OCI-LY1 (cell line): ENCODE measurements at regions not wholly inside any gene's neighbourhood (a gene's known extent, or its start where the extent isn't known, plus 50 kb on each side); places are given as distances from the start of the nearest gene placed in this dataset.

Experiments
- H2AFZ ChIP-seq: fragments of 200-600 bp; sonication (generic), shearing (Covaris generic); 2 replicates; pipeline ENCODE4 v1.6.0; 2014; ENCODE audit warnings: antibody characterized with exemption, mild to moderate bottlenecking, low read length
- H3F3A ChIP-seq: fragments of 200-600 bp; sonication (generic), shearing (Covaris generic); 2 replicates; pipeline ENCODE4 v1.6.0; 2014; ENCODE audit warnings: mild to moderate bottlenecking, antibody characterized with exemption, low read length, moderate library complexity; ENCODE audit not compliant: insufficient read depth
- H3K27ac ChIP-seq: fragments of 200-600 bp; sonication (generic); 2 replicates; pipeline ENCODE4 v1.5.1; 2014; ENCODE audit warnings: low read length, mixed run types, mild to moderate bottlenecking, low read depth; ENCODE audit not compliant: poor library complexity, severe bottlenecking
- H3K27me3 ChIP-seq: fragments of 200-600 bp; sonication (generic); 2 replicates; pipeline ENCODE4 v1.6.0; 2014; ENCODE audit warnings: antibody characterized with exemption, mild to moderate bottlenecking, low read length, moderate library complexity; ENCODE audit not compliant: insufficient read depth
- H3K36me3 ChIP-seq: fragments of 200-600 bp; sonication (generic); 2 replicates; pipeline ENCODE4 v1.6.1; 2014; ENCODE audit warnings: mild to moderate bottlenecking, antibody characterized with exemption, low read length, moderate library complexity, mixed read lengths; ENCODE audit not compliant: insufficient read depth
- H3K4me1 ChIP-seq: fragments of 200-600 bp; sonication (generic); 2 replicates; pipeline ENCODE4 v1.5.1; 2014; ENCODE audit warnings: mild to moderate bottlenecking, low read length, moderate library complexity; ENCODE audit not compliant: insufficient read depth, severe bottlenecking
- H3K4me2 ChIP-seq: fragments of 200-600 bp; sonication (generic), shearing (Covaris generic); 2 replicates; pipeline ENCODE4 v1.6.1; 2014; ENCODE audit warnings: low read length
- H3K4me3 ChIP-seq: fragments of 200-600 bp; sonication (generic); 2 replicates; pipeline ENCODE4 v1.5.1; 2014; ENCODE audit warnings: low read length, low read depth, mild to moderate bottlenecking, mixed read lengths; ENCODE audit not compliant: poor library complexity, severe bottlenecking
- H3K79me2 ChIP-seq: fragments of 200-600 bp; shearing (Covaris generic); 2 replicates; pipeline ENCODE4 v1.6.1; 2016; ENCODE audit warnings: mixed run types, low read length, mixed read lengths; ENCODE audit not compliant: insufficient read depth
- H3K9ac ChIP-seq: fragments of 200-600 bp; sonication (generic), shearing (Covaris generic); 2 replicates; pipeline ENCODE4 v1.6.1; 2014; ENCODE audit warnings: mild to moderate bottlenecking, low read length, mixed read lengths
- H3K9me2 ChIP-seq: fragments of 200-600 bp; sonication (generic), shearing (Covaris generic); 2 replicates; pipeline ENCODE4 v1.6.1; 2014; ENCODE audit warnings: low read depth, mild to moderate bottlenecking, low read length, mixed read lengths
- H3K9me3 ChIP-seq: fragments of 200-600 bp; shearing (Covaris generic); 2 replicates; pipeline ENCODE4 v1.6.1; 2014; ENCODE audit warnings: low read length, mixed read lengths
- H4K20me1 ChIP-seq: fragments of 200-600 bp; sonication (generic), shearing (Covaris generic); 2 replicates; pipeline ENCODE4 v1.6.0; 2016; ENCODE audit warnings: mild to moderate bottlenecking, low read length; ENCODE audit not compliant: insufficient read depth
- EZH2 ChIP-seq: fragments of 200-600 bp; sonication (generic), shearing (Covaris generic); IDR thresholded peaks from 2 replicates; pipeline ENCODE4 v1.8.0; 2017; ENCODE audit warnings: borderline replicate concordance, mixed run types, mild to moderate bottlenecking, antibody characterized with exemption, low read length, moderate library complexity, mixed read lengths
- TF ChIP-seq, protein P1 (sequence below): fragments of 200-600 bp; sonication (generic), shearing (Covaris generic); IDR thresholded peaks from 2 replicates; pipeline ENCODE4 v1.5.1; 2017; ENCODE audit warnings: mild to moderate bottlenecking, antibody characterized with exemption, low read length, moderate library complexity, mixed read lengths

- no peaks in the 10 kb centered on the region for H3K36me3 ChIP-seq
- H3K9me3 ChIP-seq: no peaks in the 10 kb centered on the region
- no peaks in the 10 kb centered on the region for H3K27me3 ChIP-seq
- no peak overlapping the region for H2AFZ ChIP-seq
- no peaks in the 10 kb centered on the region for H3K4me1 ChIP-seq
- no peaks in the 10 kb centered on the region for H3K9me2 ChIP-seq
- no peak overlapping the region for H3K4me3 ChIP-seq
- H4K20me1 ChIP-seq: no peaks in the 10 kb centered on the region
- H3K79me2 ChIP-seq: no peaks in the 10 kb centered on the region
- H3F3A ChIP-seq: no peaks in the 10 kb centered on the region
- no peak overlapping the region for H3K9ac ChIP-seq
- no peak for TF ChIP-seq EZH2
- H3K4me2 ChIP-seq: no peak overlapping the region
- no peak overlapping the region for H3K27ac ChIP-seq
These were observed 555.4 kb upstream of the CPEB2 start for GRCh38 chr4:14446904-14447303.

GRCh38 chr4:14449308-14449707, 553.0 kb upstream of the CPEB2 start:
- Histone ChIP-seq H3K4me1 (no peaks in the 10 kb centered on the region), H3K79me2 (no peaks in the 10 kb centered on the region), H4K20me1 (no peaks in the 10 kb centered on the region), H3K9me2 (no peaks in the 10 kb centered on the region), H3K9ac (no peak overlapping the region), H3K27me3 (no peaks in the 10 kb centered on the region), H3K9me3 (no peaks in the 10 kb centered on the region), H3K4me3 (no peak overlapping the region), H3K4me2 (no peak overlapping the region), H3K36me3 (no peaks in the 10 kb centered on the region), H3F3A (no peaks in the 10 kb centered on the region), H2AFZ (no peak overlapping the region), H3K27ac (no peak overlapping the region)
- no peak for TF ChIP-seq EZH2
- TF ChIP-seq, protein P1, sequence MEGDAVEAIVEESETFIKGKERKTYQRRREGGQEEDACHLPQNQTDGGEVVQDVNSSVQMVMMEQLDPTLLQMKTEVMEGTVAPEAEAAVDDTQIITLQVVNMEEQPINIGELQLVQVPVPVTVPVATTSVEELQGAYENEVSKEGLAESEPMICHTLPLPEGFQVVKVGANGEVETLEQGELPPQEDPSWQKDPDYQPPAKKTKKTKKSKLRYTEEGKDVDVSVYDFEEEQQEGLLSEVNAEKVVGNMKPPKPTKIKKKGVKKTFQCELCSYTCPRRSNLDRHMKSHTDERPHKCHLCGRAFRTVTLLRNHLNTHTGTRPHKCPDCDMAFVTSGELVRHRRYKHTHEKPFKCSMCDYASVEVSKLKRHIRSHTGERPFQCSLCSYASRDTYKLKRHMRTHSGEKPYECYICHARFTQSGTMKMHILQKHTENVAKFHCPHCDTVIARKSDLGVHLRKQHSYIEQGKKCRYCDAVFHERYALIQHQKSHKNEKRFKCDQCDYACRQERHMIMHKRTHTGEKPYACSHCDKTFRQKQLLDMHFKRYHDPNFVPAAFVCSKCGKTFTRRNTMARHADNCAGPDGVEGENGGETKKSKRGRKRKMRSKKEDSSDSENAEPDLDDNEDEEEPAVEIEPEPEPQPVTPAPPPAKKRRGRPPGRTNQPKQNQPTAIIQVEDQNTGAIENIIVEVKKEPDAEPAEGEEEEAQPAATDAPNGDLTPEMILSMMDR: no peak

DNA sequence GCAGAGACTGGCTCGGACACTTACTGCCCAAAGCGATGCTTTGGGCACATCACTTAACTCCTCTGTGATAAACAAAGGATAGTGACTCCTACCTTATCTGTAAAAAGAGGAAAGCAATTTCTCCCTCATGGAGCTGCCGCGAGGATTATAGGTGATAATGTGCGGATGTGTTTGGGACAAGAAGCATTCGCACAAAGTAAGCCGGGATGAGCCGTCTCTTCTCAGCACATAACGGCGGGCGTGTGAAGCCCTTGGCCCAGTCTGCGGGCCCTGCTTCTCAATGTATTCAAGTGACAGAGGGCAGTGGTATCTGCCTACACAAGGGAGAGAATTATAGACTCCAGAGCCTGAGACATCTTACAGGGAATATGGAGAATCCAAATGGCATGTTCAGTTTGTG, 550.3 kb upstream of the CPEB2 start:
- Histone ChIP-seq H3K4me1 (no peaks in the 10 kb centered on the region), H2AFZ (no peak overlapping the region), H3K27me3 (no peaks in the 10 kb centered on the region), H3K9me2 (no peaks in the 10 kb centered on the region), H3K9ac (no peak overlapping the region), H3K4me3 (no peak overlapping the region), H3K4me2 (no peak overlapping the region), H3F3A (no peaks in the 10 kb centered on the region), H3K27ac (no peak overlapping the region), H3K36me3 (no peaks in the 10 kb centered on the region), H3K79me2 (no peaks in the 10 kb centered on the region), H4K20me1 (no peaks in the 10 kb centered on the region), H3K9me3 (no peaks in the 10 kb centered on the region)
- TF ChIP-seq, protein P1: no peak
- TF ChIP-seq EZH2: no peak

DNA sequence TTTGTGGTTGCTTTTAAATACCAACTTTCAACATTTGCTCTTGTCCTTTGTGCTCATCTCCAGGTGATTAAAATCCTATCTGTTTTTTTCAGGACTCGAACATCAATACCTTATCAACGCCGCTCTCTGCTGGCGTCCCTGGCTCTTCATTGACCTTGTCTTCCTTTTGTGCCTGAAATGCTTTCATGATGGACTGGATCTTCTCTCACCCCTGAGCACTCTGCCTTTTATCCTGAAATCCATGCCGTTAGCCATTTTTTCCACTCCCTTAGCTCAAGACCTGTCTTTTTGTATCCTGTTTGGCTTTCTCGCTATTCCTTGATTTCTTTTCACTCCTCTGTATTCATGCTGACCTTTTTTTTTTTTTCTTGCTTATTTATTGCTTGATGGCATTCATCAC, 549.5 kb upstream of the CPEB2 start:
- Histone ChIP-seq H3K4me3 (no peak overlapping the region), H2AFZ (no peak overlapping the region), H3K36me3 (no peaks in the 10 kb centered on the region)

More for the DNA sequence above, 549.5 kb upstream of the CPEB2 start:
- H3K9me3 ChIP-seq: no peaks in the 10 kb centered on the region
- no peaks in the 10 kb centered on the region for H4K20me1 ChIP-seq
- H3K4me1 ChIP-seq: no peaks in the 10 kb centered on the region
- H3K27me3 ChIP-seq: no peaks in the 10 kb centered on the region
- no peak overlapping the region for H3K4me2 ChIP-seq
- H3K79me2 ChIP-seq: no peaks in the 10 kb centered on the region
- no peak overlapping the region for H3K27ac ChIP-seq
- no peak overlapping the region for H3K9ac ChIP-seq
- H3F3A ChIP-seq: no peaks in the 10 kb centered on the region
- TF ChIP-seq EZH2: no peak
- TF ChIP-seq, protein P1: no peak
- H3K9me2 ChIP-seq: no peaks in the 10 kb centered on the region
